Upper lobe of left lung (tissue), 6 donors: ENCODE measurements at regions not wholly inside any gene's neighbourhood (a gene's known extent, or its start where the extent isn't known, plus 50 kb on each side); places are given as distances from the start of the nearest gene placed in this dataset.
A peak's percentile ranks its signal among the peaks of the same experiment; 100 is the strongest.

Experiments used
- ATAC-seq, 2 donors: fragments of 200-7000 bp; cut with Tn5 transposase; one replicate each; pipeline ENCODE4 v1.9.1; 2022; ENCODE audit warnings: mild to moderate bottlenecking in 2 of 2, moderate library complexity in 2 of 2; ENCODE audit not compliant: low FRiP score in 2 of 2
- DNase-seq, 2 donors: peaks; one replicate each; pipeline ENCODE4 v3.0.0-alpha.2; 2019 to 2020
- H3K27ac ChIP-seq, 4 donors: fragments of 200-600 bp; sonication (generic); one replicate each; pipeline ENCODE4 v1.5.1; 2016 to 2019
- H3K27me3 ChIP-seq, 4 donors: fragments of 200-600 bp; sonication (generic); one replicate each; pipeline ENCODE4 v1.5.1; 2017 to 2019
- H3K36me3 ChIP-seq, 4 donors: fragments of 200-600 bp; sonication (generic); one replicate each; pipeline ENCODE4 v1.5.1; 2016 to 2019
- H3K4me1 ChIP-seq, 4 donors: fragments of 200-600 bp; sonication (generic); one replicate each; pipeline ENCODE4 v1.5.1; 2018 to 2019
- H3K4me3 ChIP-seq, 4 donors: fragments of 200-600 bp; sonication (generic); one replicate each; pipeline ENCODE4 v1.5.1; 2017 to 2019; ENCODE audit warnings: mild to moderate bottlenecking in 2 of 4, moderate library complexity in 1 of 4
- H3K9me3 ChIP-seq, 4 donors: fragments of 200-600 bp; sonication (generic); one replicate each; pipeline ENCODE4 v1.5.1; 2018 to 2019
- EP300 ChIP-seq, 4 donors: sonication (generic); formaldehyde crosslinking; IDR thresholded peaks; one replicate each; pipeline ENCODE4 v1.5.1; 2017; ENCODE audit warnings: antibody characterized with exemption in 4 of 4, control low read depth in 2 of 4
- POLR2A ChIP-seq, 4 donors: fragments of 450-650 bp; IDR thresholded peaks; one replicate each; pipeline ENCODE4 v1.5.1; 2016 to 2017; ENCODE audit warnings: antibody characterized with exemption in 4 of 4, mild to moderate bottlenecking in 2 of 4
- POLR2AphosphoS5 ChIP-seq, 2 donors: sonication (generic); formaldehyde crosslinking; IDR thresholded peaks; one replicate each; pipeline ENCODE4 v1.5.1; 2017; ENCODE audit warnings: antibody characterized with exemption in 2 of 2
- WGBS, 2 donors: methylation state at CpG; one replicate each; pipeline ENCODE4 v1.1.5; 2017 to 2018; 5-methylcytosine and 5-hydroxymethylcytosine counted together
- TF ChIP-seq, protein P1 (sequence below), 6 experiments: fragments of 450-650 bp in 4 of 6; fragments of 200-600 bp in 2 of 6; sonication (generic) in 2 of 6; IDR thresholded peaks; one replicate each; pipeline ENCODE4 v1.5.1; 2016 to 2019; ENCODE audit warnings: antibody characterized with exemption in 6 of 6
- donor health status: DM: no; HTN: no; CAD: no; lungs with moderate emphysema.
- donor health status: DM: no; HTN: yes; CAD: no; lungs with severe emphysema.

DNA sequence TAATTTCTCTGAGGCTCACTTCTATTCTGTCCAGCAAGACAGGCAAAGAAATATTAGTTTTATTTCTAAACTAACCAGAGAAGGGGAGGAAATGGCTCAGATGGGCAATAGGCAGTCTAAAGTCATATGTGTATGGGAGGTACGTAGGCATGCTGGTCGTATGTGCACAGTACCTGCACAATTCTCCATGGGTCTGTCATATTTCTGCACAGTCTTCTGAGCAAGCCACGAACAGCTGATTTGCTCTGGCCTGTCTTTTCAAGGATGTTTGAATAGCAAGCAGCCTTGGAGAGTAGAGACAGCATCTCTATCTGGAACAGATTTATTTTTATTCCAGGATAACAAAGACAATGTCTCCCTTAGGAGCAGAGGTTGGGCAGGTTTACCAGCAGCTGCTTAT lies 92.1 kb downstream of the SLC25A47 start:
- no peak overlapping the region for H3K27ac ChIP-seq
- DNase-seq (no peak), ATAC-seq (no peak)

DNA sequence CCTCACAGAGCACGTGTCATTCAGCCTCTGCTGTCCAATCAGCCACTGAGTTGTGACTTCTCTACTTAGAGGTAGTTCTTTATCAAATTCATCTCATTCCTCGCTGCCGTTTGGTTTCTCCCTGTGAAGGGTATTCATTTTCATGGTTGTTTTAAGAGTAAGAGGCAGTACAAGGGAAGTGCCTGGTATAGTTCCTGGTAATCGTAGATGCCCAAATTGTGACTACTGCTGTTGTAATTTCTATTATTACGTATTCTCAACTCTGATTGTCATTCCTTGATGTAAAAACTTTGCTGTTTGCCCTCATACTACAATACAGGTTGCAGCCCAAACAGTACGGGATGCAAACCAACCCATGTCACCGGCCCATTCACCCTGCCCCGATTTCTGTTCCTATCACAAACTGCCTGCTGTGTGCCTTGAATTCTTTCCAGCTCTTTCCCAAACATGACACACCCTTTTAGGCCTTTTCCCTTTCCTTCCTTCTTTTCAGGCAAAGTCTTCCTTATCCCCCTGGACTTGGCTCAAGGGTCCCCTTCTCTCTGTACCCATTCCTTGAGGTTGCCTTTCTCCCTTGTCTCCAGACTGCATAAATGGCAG lies 93.0 kb downstream of the SLC25A47 start:
- no peak overlapping the region for H3K4me3 ChIP-seq
- no peaks in the 10 kb centered on the region for H3K27me3 ChIP-seq
- ATAC-seq (no peak), DNase-seq (no peak)
- no peaks in the 10 kb centered on the region for H3K9me3 ChIP-seq
- TF ChIP-seq POLR2AphosphoS5 (IDR thresholded peaks at IDR 0.05), result no peak
- no peak for TF ChIP-seq POLR2A (IDR thresholded peaks at IDR 0.05)
- TF ChIP-seq, protein P1, sequence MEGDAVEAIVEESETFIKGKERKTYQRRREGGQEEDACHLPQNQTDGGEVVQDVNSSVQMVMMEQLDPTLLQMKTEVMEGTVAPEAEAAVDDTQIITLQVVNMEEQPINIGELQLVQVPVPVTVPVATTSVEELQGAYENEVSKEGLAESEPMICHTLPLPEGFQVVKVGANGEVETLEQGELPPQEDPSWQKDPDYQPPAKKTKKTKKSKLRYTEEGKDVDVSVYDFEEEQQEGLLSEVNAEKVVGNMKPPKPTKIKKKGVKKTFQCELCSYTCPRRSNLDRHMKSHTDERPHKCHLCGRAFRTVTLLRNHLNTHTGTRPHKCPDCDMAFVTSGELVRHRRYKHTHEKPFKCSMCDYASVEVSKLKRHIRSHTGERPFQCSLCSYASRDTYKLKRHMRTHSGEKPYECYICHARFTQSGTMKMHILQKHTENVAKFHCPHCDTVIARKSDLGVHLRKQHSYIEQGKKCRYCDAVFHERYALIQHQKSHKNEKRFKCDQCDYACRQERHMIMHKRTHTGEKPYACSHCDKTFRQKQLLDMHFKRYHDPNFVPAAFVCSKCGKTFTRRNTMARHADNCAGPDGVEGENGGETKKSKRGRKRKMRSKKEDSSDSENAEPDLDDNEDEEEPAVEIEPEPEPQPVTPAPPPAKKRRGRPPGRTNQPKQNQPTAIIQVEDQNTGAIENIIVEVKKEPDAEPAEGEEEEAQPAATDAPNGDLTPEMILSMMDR (IDR thresholded peaks at IDR 0.05), result no peak
- no peak for TF ChIP-seq EP300 (IDR thresholded peaks at IDR 0.05)
- H3K27ac ChIP-seq, result no peak overlapping the region
- H3K36me3 ChIP-seq, result no peaks in the 10 kb centered on the region
- peaks cover 0 to 9% (median 0%) of the 10 kb centered on the region in 4 donors for H3K4me1 ChIP-seq
- WGBS, 2 donors, result 83% methylated on average over 8 of the region's 8 CpGs

More for the DNA sequence above, 92.1 kb downstream of the SLC25A47 start:
- 92 to 95% methylated on average over 3 of the region's 3 CpGs for WGBS, 2 donors
- Histone ChIP-seq H3K4me1 (peaks cover 0 to 9% (median 0%) of the 10 kb centered on the region in 4 donors), H3K4me3 (no peak overlapping the region), H3K36me3 (no peaks in the 10 kb centered on the region), H3K9me3 (no peaks in the 10 kb centered on the region), H3K27me3 (no peaks in the 10 kb centered on the region)
- TF ChIP-seq EP300 (IDR thresholded peaks at IDR 0.05) (no peak), POLR2A (IDR thresholded peaks at IDR 0.05) (no peak), POLR2AphosphoS5 (IDR thresholded peaks at IDR 0.05) (no peak)
- TF ChIP-seq, protein P1 (IDR thresholded peaks at IDR 0.05), result no peak

DNA sequence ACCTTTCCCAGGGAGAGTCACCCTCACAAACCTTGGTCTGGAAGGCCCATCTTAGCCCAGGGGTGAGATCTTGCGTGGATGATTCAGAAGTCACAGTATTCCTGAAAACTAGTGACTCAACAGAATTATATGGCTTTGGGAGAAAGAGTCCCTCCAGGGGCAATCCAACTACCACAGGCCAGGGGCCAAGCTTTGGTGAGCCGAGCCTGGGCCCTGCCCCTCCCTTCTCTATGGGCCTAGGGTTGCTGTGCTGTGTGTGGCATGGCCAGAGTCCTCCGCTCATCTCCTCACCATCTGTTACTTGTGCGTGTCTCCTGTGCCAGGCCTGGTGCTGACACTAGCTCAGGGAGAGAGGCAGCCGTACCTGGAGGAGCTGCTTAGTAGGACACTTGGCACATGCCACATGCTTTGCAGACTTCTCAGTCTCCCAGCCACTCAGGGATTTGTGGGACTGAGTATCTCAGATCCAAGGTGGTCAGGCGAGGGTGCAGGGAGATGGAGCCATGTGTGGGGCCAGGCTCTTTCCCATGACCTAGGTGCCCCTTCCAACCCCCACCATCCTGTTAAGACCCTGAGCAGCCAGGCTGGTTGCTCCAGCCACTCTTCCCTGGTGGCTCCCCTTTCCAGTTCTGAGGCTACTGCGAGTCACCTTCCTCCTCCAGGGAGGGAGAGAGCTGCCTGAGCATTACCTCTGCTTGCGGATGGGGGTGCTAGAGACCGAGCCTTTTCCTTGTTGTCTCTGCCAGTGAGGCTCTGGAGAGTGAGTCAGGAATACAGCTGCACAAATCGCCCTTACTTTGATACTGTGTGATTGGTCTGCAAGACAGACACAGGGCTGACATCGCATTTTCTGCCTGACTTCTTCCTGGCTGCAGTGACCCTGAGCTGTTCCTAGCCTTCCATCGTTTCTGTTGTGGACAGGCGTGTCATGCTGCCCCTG lies 94.1 kb downstream of the SLC25A47 start:
- peak; percentile 67 to 92 for ATAC-seq
- DNase-seq, result no peak
- no peak overlapping the region for H3K4me3 ChIP-seq
- H3K4me1 ChIP-seq, result peaks cover 0 to 9% (median 0%) of the 10 kb centered on the region in 4 donors
- TF ChIP-seq POLR2AphosphoS5 (IDR thresholded peaks at IDR 0.05) (no peak), POLR2A (IDR thresholded peaks at IDR 0.05) (no peak), EP300 (IDR thresholded peaks at IDR 0.05) (no peak)
- TF ChIP-seq, protein P1 (IDR thresholded peaks at IDR 0.05), result peak in 3 of 6 experiments; percentile 15 to 38 (median 25)
- WGBS, 2 donors, result 80 to 83% methylated on average over 13 of the region's 13 CpGs
- no peaks in the 10 kb centered on the region for H3K27me3 ChIP-seq
- no peaks in the 10 kb centered on the region for H3K36me3 ChIP-seq
- H3K27ac ChIP-seq, result no peak overlapping the region
- H3K9me3 ChIP-seq, result no peaks in the 10 kb centered on the region

DNA sequence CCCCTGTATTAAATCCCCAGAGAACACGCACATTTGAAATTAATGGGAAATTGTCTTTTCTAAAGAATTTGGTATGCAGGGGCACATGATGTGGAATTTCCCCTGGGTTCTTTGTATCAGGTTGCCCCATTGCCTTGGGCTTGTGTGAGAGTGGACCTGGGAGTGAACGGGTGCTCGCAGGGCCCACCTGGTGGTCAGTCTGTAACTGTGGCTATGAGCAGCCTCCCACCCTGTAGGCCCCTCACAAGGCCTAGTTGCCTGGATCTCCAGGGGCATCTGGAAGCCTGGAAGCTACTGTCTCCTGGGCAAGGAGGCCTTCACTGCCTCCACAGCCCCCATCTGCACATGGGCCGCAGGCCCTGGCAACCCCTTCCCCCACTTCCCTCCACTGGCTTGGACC lies 96.7 kb downstream of the SLC25A47 start:
- no peaks in the 10 kb centered on the region for H3K27me3 ChIP-seq
- DNase-seq, result no peak
- H3K36me3 ChIP-seq, result no peaks in the 10 kb centered on the region
- 92 to 100% methylated on average over 4 of the region's 4 CpGs for WGBS, 2 donors
- no peak overlapping the region for H3K27ac ChIP-seq
- no peaks in the 10 kb centered on the region for H3K9me3 ChIP-seq
- H3K4me3 ChIP-seq, result no peak overlapping the region
- H3K4me1 ChIP-seq, result peaks cover 0 to 15% (median under 1%) of the 10 kb centered on the region in 4 donors
- TF ChIP-seq POLR2A (IDR thresholded peaks at IDR 0.05) (no peak), EP300 (IDR thresholded peaks at IDR 0.05) (no peak), POLR2AphosphoS5 (IDR thresholded peaks at IDR 0.05) (no peak)
- TF ChIP-seq, protein P1 (IDR thresholded peaks at IDR 0.05), result no peak
- no peak for ATAC-seq
